Thyroid gland (tissue), 4 donors: ENCODE measurements at regions not wholly inside any gene's neighbourhood (a gene's known extent, or its start where the extent isn't known, plus 50 kb on each side); places are given as distances from the start of the nearest gene placed in this dataset.

Source experiments
- DNase-seq, 2 donors: peaks; one replicate each; pipeline ENCODE4 v3.0.0-alpha.2; 2019
- H3K27ac ChIP-seq, 3 donors: fragments of 200-600 bp; sonication (generic); 1 replicate in 2 of 3; 2 replicates in 1 of 3; pipeline ENCODE4 v1.5.1; 2016 to 2019; ENCODE audit warnings: mild to moderate bottlenecking in 1 of 3, moderate library complexity in 1 of 3
- H3K27me3 ChIP-seq: fragments of 200-600 bp; sonication (generic); one replicate; pipeline ENCODE4 v1.5.1; 2019
- H3K36me3 ChIP-seq, 2 donors: fragments of 200-600 bp; sonication (generic); one replicate each; pipeline ENCODE4 v1.5.1; 2016 to 2019
- H3K4me1 ChIP-seq, 2 donors: fragments of 200-600 bp; sonication (generic); one replicate each; pipeline ENCODE4 v1.5.1; 2017 to 2019
- H3K4me3 ChIP-seq, 3 donors: fragments of 200-600 bp; sonication (generic); replicated peaks in 1 of 3; 1 replicate in 2 of 3; 2 replicates in 1 of 3; pipeline ENCODE4 v1.5.1; 2016; ENCODE audit warnings: mild to moderate bottlenecking in 1 of 3
- H3K9me3 ChIP-seq: fragments of 200-600 bp; sonication (generic); one replicate; pipeline ENCODE4 v1.5.1; 2017
- POLR2A ChIP-seq, 2 donors: fragments of 450-650 bp; IDR thresholded peaks; one replicate each; pipeline ENCODE4 v1.6.1; 2017; ENCODE audit warnings: antibody characterized with exemption in 2 of 2, mild to moderate bottlenecking in 2 of 2, moderate library complexity in 1 of 2
- WGBS, 2 donors: methylation state at CpG; one replicate each; pipeline ENCODE4 v1.1.5; 2017; 5-methylcytosine and 5-hydroxymethylcytosine counted together
- intact Hi-C: fragments of 100-400 bp; cut with DNase I; formaldehyde crosslinking; loops from one replicate; pipeline ENCODE4 v1.15.1; 2023
- TF ChIP-seq, protein P1 (sequence below), 6 experiments: fragments of 200-600 bp in 3 of 6; fragments of 450-650 bp in 3 of 6; sonication (generic) in 3 of 6; IDR thresholded peaks; one replicate each; pipeline ENCODE4 v1.5.1; 2016 to 2019; ENCODE audit warnings: antibody characterized with exemption in 6 of 6, mild to moderate bottlenecking in 2 of 6, inconsistent platforms in 1 of 6, moderate library complexity in 1 of 6

DNA sequence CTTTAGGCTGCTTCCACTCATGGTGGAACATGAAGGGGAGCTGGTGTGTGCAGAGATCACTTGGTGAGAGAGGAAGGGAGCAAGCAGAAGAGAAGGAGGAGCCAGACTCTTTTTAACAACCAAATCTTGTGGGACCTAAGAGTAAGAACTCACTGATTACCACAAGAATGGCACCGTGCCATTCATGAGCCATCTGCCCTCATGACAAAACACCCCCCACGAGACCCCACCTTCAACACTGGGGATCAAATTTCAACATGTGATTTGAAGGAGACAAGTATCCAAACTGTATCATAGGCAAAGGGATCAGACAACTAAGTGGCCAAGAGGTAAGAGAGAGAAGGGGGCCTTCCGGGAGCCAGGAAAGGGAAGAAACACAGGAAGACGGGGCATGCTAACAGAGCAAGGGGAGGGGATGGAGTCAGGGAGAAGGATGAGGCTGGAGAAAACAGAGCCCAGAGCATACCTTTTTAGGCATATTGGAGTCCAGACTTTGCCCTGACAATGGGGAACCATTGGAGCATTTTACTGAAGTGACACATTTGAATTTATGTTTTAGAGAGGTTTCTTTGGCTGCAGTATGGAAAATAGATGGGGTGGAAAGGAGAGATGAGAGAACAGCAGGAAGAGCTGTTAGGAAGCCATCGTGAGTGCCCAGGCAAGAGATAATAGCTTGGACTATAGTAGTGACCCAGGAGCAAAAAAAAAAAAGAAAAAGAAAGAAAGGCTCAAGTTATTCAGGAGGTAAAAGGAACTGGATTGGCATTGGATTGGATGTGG is 204.4 kb upstream of the NUDT4 start:
- TF ChIP-seq POLR2A (IDR thresholded peaks at IDR 0.05) = no peak
- TF ChIP-seq, protein P1, sequence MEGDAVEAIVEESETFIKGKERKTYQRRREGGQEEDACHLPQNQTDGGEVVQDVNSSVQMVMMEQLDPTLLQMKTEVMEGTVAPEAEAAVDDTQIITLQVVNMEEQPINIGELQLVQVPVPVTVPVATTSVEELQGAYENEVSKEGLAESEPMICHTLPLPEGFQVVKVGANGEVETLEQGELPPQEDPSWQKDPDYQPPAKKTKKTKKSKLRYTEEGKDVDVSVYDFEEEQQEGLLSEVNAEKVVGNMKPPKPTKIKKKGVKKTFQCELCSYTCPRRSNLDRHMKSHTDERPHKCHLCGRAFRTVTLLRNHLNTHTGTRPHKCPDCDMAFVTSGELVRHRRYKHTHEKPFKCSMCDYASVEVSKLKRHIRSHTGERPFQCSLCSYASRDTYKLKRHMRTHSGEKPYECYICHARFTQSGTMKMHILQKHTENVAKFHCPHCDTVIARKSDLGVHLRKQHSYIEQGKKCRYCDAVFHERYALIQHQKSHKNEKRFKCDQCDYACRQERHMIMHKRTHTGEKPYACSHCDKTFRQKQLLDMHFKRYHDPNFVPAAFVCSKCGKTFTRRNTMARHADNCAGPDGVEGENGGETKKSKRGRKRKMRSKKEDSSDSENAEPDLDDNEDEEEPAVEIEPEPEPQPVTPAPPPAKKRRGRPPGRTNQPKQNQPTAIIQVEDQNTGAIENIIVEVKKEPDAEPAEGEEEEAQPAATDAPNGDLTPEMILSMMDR (IDR thresholded peaks at IDR 0.05) = no peak
- Histone ChIP-seq H3K4me3 (no peak overlapping the region), H3K27me3 (no peaks in the 10 kb centered on the region), H3K27ac (no peak overlapping the region), H3K36me3 (no peaks in the 10 kb centered on the region), H3K4me1 (peaks cover 0 to 12% of the 10 kb centered on the region in 2 donors), H3K9me3 (no peaks in the 10 kb centered on the region)
- WGBS, 2 donors = 80 to 82% methylated on average over 5 of the region's 5 CpGs
- intact Hi-C loops = no loop called here
- no peak for DNase-seq

DNA sequence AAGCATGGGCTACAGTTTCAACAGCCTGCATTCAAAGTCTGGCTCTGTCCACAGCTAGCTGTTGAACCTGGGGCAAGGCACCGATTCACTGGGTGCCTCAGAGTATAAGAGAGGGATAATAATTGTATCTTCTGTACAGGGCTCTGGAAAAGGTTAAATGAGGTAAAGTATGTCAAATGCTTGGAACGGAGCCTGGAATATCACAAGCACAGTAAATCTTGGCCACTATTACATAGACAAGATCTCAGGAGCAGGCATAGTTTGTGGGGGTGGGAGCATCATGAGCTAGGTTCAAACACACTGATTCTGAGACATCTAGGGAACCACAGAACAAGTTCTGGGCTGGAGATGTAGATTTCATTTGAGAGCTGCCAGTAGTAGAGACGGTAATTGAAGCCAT is 203.7 kb upstream of the NUDT4 start:
- Histone ChIP-seq H3K36me3 (no peaks in the 10 kb centered on the region), H3K4me1 (peaks cover 0 to 12% of the 10 kb centered on the region in 2 donors), H3K27ac (no peak overlapping the region), H3K4me3 (no peak overlapping the region), H3K27me3 (no peaks in the 10 kb centered on the region), H3K9me3 (no peaks in the 10 kb centered on the region)
- WGBS, 2 donors = 51 to 58% methylated on average over 3 of the region's 3 CpGs
- no peak for DNase-seq
- TF ChIP-seq, protein P1 (IDR thresholded peaks at IDR 0.05) = no peak
- TF ChIP-seq POLR2A (IDR thresholded peaks at IDR 0.05) = no peak
- intact Hi-C loops = no loop called here

DNA sequence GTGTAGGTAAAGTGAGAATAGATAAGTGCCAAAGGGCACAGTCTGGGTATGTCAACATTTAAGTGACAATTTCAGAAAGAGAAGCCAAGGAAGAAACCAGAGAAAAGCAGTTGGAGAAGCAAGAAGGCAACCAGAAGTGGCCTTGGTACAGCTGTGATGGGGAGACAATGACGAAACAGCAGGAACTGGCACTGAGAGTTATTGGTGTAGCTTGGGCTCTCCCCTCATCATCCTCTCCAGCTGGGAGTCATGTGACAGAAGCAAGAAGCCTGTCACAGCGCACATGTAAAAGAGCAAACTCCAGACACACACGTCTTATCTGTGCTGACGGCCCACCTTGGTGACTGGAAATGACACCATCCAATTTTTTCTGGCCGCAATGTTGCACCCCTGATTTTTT is 203.3 kb upstream of the NUDT4 start:
- Histone ChIP-seq H3K9me3 (no peaks in the 10 kb centered on the region), H3K27me3 (no peaks in the 10 kb centered on the region), H3K4me1 (peaks cover 0 to 12% of the 10 kb centered on the region in 2 donors), H3K36me3 (no peaks in the 10 kb centered on the region), H3K27ac (no peak overlapping the region), H3K4me3 (no peak overlapping the region)
- 96 to 98% methylated on average over 5 of the region's 5 CpGs for WGBS, 2 donors
- intact Hi-C loops = no loop called here
- TF ChIP-seq POLR2A (IDR thresholded peaks at IDR 0.05) = no peak
- TF ChIP-seq, protein P1 (IDR thresholded peaks at IDR 0.05) = no peak
- DNase-seq = no peak

DNA sequence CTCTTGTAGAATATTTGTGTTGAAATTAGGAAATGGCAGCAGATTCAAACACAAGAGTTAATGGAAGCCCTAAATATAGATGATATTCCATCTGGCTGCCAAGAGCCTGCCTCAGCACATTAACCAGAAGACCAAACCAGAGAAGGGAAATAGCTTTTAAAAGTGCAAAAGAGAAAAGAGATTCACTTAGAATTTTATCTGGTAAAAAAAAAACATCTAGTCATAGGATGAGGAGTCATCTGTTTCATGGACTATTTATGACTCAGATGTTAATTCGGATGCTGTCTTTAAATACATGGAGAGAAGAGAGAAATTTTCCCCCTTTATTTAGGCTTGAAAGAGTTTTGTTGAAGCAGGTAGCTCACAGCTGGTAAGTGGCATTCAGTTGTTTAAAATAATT is 201.6 kb upstream of the NUDT4 start:
- Histone ChIP-seq H3K4me1 (peaks cover 0 to 12% of the 10 kb centered on the region in 2 donors), H3K36me3 (no peaks in the 10 kb centered on the region), H3K27me3 (no peaks in the 10 kb centered on the region), H3K4me3 (no peak overlapping the region), H3K9me3 (no peaks in the 10 kb centered on the region), H3K27ac (peak overlapping the region in 1 of 3 donors; percentile 57)
- intact Hi-C loops = no loop called here
- DNase-seq = no peak
- 65 to 72% methylated on average over 1 of the region's 1 CpG for WGBS, 2 donors
- TF ChIP-seq, protein P1 (IDR thresholded peaks at IDR 0.05) = no peak

DNA sequence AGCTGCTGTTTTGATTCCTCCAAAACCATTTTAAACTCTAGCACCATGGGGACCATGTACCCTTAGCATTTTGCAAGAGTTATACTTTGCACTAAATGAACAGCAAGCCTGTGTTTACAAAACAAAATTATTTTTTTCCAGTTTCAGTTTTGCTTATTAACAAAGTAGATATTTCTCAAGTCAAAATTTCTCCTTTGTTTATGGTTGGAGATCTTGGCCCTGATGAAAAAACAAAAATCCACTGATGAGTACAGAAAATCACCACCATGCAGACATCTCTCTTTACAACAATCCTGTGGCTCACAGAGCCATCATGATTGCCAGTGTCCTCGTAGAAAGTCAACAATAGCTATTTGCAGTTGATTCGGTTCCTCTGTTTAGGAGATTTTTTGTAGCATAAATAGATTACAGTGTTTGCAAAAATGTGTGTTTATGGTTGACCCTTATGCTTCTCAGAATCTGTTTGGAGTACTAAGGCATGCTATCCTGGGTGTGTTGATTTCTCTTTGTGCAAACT is 201.1 kb upstream of the NUDT4 start:
- Histone ChIP-seq H3K9me3 (no peaks in the 10 kb centered on the region), H3K4me3 (no peak overlapping the region), H3K4me1 (peaks cover 0 to 12% of the 10 kb centered on the region in 2 donors), H3K36me3 (no peaks in the 10 kb centered on the region), H3K27me3 (no peaks in the 10 kb centered on the region), H3K27ac (peak overlapping the region in 1 of 3 donors; percentile 57)
- intact Hi-C loops = no loop called here
- no peak for DNase-seq
- TF ChIP-seq POLR2A (IDR thresholded peaks at IDR 0.05) = no peak
- TF ChIP-seq, protein P1 (IDR thresholded peaks at IDR 0.05) = no peak
- WGBS, 2 donors = 52 to 71% methylated on average over 2 of the region's 2 CpGs
